T47D (cell line): ENCODE measurements at regions not wholly inside any gene's neighbourhood (a gene's known extent, or its start where the extent isn't known, plus 50 kb on each side); places are given as distances from the start of the nearest gene placed in this dataset.

ENCODE experiments used
- DNase-seq, 2 experiments: peaks; one replicate each; pipeline versions ENCODE4 v3.0.0 to v3.0.0-alpha.2; 2011 to 2012; ENCODE audit warnings: low read depth in 1 of 2, low spot score in 1 of 2
- JUND ChIP-seq: IDR thresholded peaks from 2 replicates; pipeline ENCODE4 v1.6.1; 2012; ENCODE audit warnings: low read depth
- in situ Hi-C: cut with HindIII; loops from 2 replicates; pipeline ENCODE4 v1.10.0; 2016; ENCODE audit warnings: low sequenced_read_pairs, low pct_unique_long_range_greater_than_20kb

- no peak for DNase-seq
- TF ChIP-seq JUND, result no peak
These were observed 639.0 kb upstream of the ATXN8OS start for GRCh38 chr13:69468624-69469023.

GRCh38 chr13:69461397-69461796 is 646.2 kb upstream of the ATXN8OS start:
- no peak for TF ChIP-seq JUND
- DNase-seq, result peak in 1 of 2 experiments; percentile 0
- in situ Hi-C loops, result no loop called here

More at GRCh38 chr13:69468624-69469023, 639.0 kb upstream of the ATXN8OS start:
- in situ Hi-C loops, result no loop called here

GRCh38 chr13:69459346-69459745 is 648.3 kb upstream of the ATXN8OS start:
- TF ChIP-seq JUND, result no peak
- in situ Hi-C loops, result no loop called here
- no peak for DNase-seq

GRCh38 chr13:69458013-69458412 is 649.6 kb upstream of the ATXN8OS start:
- in situ Hi-C loops, result no loop called here
- TF ChIP-seq JUND, result no peak
- DNase-seq, result no peak

GRCh38 chr13:69450245-69450644 is 657.4 kb upstream of the ATXN8OS start:
- DNase-seq, result no peak
- no peak for TF ChIP-seq JUND
- in situ Hi-C loops, result no loop called here

GRCh38 chr13:69425235-69425634 is 682.4 kb upstream of the ATXN8OS start:
- in situ Hi-C loops, result no loop called here

GRCh38 chr13:69423844-69424243 is 683.8 kb upstream of the ATXN8OS start:
- in situ Hi-C loops, result no loop called here
- no peak for TF ChIP-seq JUND
- no peak for DNase-seq

More at GRCh38 chr13:69425235-69425634, 682.4 kb upstream of the ATXN8OS start:
- DNase-seq, result no peak
- TF ChIP-seq JUND, result no peak

- TF ChIP-seq JUND, result no peak
- DNase-seq, result no peak
- in situ Hi-C loops, result no loop called here
These were observed 689.3 kb upstream of the ATXN8OS start for GRCh38 chr13:69418319-69418718.

GRCh38 chr13:69410761-69411160 is 696.9 kb upstream of the ATXN8OS start:
- in situ Hi-C loops, result no loop called here
- DNase-seq, result no peak
- TF ChIP-seq JUND, result no peak

- DNase-seq, result no peak
- TF ChIP-seq JUND, result no peak
- in situ Hi-C loops, result no loop called here
These were observed 715.9 kb upstream of the ATXN8OS start for GRCh38 chr13:69391756-69392155.

- in situ Hi-C loops, result no loop called here
- no peak for DNase-seq
- TF ChIP-seq JUND, result no peak
These were observed 717.7 kb upstream of the ATXN8OS start for GRCh38 chr13:69389899-69390298.

GRCh38 chr13:69373747-69374425 is 733.7 kb upstream of the ATXN8OS start:
- no peak for TF ChIP-seq JUND
- in situ Hi-C loops, result no loop called here
- no peak for DNase-seq

GRCh38 chr13:69363360-69363759 is 744.3 kb upstream of the ATXN8OS start:
- in situ Hi-C loops, result no loop called here
- DNase-seq, result no peak
- TF ChIP-seq JUND, result no peak

- in situ Hi-C loops, result no loop called here
- no peak for TF ChIP-seq JUND
- peak in 1 of 2 experiments; percentile 28 for DNase-seq
These were observed 776.4 kb upstream of the ATXN8OS start for GRCh38 chr13:69331245-69331644.
